ENCODE measurements at regions not wholly inside any gene's neighbourhood (a gene's known extent, or its start where the extent isn't known, plus 50 kb on each side); places are given as distances from the start of the nearest gene placed in this dataset.

DNA sequence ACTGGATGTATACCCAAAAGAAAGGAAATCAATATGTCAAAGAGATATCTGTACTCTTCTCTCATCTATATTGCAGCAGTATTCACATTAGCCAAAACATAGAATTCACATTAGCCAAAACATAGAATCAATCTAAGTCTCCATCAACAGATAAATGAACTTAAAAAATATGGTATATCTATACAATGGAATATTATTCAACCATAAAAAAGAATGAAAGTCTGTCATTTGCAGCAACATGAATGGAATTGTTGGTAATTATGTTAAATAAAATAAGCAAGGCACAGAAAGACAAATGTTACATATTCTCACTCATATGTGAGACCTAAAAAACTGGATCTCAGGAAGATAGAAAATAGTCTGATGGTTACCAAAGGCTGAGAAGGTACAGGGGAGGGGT lies 212.1 kb upstream of the ZC3H15 start:
- TF ChIP-seq, protein P1, sequence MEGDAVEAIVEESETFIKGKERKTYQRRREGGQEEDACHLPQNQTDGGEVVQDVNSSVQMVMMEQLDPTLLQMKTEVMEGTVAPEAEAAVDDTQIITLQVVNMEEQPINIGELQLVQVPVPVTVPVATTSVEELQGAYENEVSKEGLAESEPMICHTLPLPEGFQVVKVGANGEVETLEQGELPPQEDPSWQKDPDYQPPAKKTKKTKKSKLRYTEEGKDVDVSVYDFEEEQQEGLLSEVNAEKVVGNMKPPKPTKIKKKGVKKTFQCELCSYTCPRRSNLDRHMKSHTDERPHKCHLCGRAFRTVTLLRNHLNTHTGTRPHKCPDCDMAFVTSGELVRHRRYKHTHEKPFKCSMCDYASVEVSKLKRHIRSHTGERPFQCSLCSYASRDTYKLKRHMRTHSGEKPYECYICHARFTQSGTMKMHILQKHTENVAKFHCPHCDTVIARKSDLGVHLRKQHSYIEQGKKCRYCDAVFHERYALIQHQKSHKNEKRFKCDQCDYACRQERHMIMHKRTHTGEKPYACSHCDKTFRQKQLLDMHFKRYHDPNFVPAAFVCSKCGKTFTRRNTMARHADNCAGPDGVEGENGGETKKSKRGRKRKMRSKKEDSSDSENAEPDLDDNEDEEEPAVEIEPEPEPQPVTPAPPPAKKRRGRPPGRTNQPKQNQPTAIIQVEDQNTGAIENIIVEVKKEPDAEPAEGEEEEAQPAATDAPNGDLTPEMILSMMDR (IDR thresholded peaks at IDR 0.05) = no peak
- no peak for TF ChIP-seq POLR2A (IDR thresholded peaks at IDR 0.05)

All from vagina (tissue), 2 donors.